ENCODE measurements at regions not wholly inside any gene's neighbourhood (a gene's known extent, or its start where the extent isn't known, plus 50 kb on each side); places are given as distances from the start of the nearest gene placed in this dataset.

DNA sequence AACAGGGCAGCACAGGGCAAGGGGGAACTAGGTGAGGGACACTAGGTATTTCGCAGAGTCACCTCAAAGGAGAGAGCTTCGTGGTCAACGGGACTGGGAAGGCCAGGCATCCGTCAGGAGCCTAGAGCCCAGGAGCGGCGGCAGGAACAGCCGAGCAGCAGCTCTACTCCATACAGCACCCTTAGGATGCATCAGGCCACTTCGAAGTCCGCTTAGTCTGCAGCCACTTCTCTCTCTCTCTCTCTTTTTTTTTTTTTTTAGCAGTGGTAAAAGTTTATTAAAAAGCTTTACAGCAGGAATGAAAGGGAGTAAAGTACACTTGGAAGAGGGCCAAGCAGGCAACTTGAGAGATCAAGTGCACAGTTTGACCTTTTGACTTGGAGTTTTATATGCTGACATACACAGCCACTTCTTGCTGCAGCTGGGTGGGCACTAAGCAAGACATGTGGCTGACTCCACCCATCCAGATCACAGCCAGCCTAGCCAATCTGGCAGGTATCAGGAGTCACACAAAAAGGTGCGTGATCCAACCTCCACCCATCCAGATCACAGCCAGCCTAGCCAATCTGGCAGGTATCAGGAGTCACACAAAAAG lies 209.7 kb upstream of the RADX start:
- TF ChIP-seq, protein P1, sequence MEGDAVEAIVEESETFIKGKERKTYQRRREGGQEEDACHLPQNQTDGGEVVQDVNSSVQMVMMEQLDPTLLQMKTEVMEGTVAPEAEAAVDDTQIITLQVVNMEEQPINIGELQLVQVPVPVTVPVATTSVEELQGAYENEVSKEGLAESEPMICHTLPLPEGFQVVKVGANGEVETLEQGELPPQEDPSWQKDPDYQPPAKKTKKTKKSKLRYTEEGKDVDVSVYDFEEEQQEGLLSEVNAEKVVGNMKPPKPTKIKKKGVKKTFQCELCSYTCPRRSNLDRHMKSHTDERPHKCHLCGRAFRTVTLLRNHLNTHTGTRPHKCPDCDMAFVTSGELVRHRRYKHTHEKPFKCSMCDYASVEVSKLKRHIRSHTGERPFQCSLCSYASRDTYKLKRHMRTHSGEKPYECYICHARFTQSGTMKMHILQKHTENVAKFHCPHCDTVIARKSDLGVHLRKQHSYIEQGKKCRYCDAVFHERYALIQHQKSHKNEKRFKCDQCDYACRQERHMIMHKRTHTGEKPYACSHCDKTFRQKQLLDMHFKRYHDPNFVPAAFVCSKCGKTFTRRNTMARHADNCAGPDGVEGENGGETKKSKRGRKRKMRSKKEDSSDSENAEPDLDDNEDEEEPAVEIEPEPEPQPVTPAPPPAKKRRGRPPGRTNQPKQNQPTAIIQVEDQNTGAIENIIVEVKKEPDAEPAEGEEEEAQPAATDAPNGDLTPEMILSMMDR (IDR thresholded peaks at IDR 0.05): no peak
- ATAC-seq (no peak), DNase-seq (no peak)
- intact Hi-C loops (cut with DNase I): no loop called here
- H3K27ac ChIP-seq: no peak overlapping the region
- H3K36me3 ChIP-seq: no peaks in the 10 kb centered on the region
- no peaks in the 10 kb centered on the region for H3K27me3 ChIP-seq (ENCODE audit: low read depth)
- no peaks in the 10 kb centered on the region for H3K4me1 ChIP-seq
- no peaks in the 10 kb centered on the region for H3K9me3 ChIP-seq
- no peak overlapping the region for H3K4me3 ChIP-seq

DNA sequence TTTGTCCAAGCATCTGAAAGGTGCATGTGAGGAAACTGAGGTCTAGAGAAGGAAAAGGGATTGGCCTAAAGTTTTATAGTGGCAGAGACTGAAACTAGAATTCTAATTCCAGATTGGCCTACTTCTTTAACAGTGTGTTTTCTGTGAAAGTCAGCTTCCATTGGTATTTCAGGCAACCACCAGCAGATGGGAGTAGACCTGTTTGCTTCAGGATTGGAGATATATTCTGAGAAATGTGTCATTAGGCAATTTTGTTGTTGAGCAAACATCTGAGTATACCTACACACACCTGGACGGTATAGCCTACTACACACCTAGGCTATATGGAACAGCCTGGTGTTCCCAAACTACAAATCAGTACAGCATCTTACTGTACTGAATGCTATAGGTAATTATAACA lies 207.3 kb upstream of the RADX start:
- TF ChIP-seq, protein P1 (IDR thresholded peaks at IDR 0.05): no peak
- H3K9me3 ChIP-seq: no peaks in the 10 kb centered on the region
- no peak overlapping the region for H3K4me3 ChIP-seq
- DNase-seq (no peak), ATAC-seq (no peak)
- H3K27ac ChIP-seq: no peak overlapping the region
- no peaks in the 10 kb centered on the region for H3K4me1 ChIP-seq
- no peaks in the 10 kb centered on the region for H3K36me3 ChIP-seq
- intact Hi-C loops (cut with DNase I): no loop called here
- no peaks in the 10 kb centered on the region for H3K27me3 ChIP-seq (ENCODE audit: low read depth)

DNA sequence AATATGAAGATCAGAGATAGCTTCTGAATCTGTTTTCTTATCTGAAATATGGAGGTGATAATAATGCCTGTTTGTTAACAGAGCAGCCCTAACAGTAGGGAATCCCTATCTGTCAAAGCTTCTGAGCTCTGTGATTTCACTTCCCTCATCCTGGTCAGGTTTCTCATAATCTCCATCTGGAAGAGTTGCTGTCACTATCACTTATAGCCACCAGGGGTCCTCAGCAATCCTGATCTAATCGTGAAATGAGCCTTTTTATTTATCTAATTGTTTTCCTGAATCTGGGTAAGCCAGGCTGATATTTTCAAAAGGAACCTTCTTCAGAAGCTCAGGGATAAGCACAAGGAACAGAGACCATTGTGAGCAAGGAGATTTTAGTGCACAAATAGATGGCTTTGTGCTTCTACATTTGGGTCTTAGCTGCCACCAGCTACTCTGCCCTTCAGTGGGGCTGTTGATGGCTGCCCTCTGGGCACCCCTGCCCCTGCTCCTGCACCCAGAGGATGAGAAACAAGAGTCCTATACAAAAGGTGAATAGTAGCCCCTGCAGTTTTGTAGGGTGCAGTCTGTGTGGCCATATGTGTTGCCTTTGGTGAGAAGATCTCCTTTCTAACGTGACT lies 196.4 kb upstream of the RADX start:
- H3K4me3 ChIP-seq: no peak overlapping the region
- intact Hi-C loops (cut with DNase I): no loop called here
- DNase-seq (no peak), ATAC-seq (peak in 1 of 2 donors; percentile 37)
- TF ChIP-seq, protein P1 (IDR thresholded peaks at IDR 0.05): peak; percentile 46
- H3K36me3 ChIP-seq: no peaks in the 10 kb centered on the region
- no peaks in the 10 kb centered on the region for H3K4me1 ChIP-seq
- no peaks in the 10 kb centered on the region for H3K9me3 ChIP-seq
- no peaks in the 10 kb centered on the region for H3K27me3 ChIP-seq (ENCODE audit: low read depth)
- no peak overlapping the region for H3K27ac ChIP-seq

DNA sequence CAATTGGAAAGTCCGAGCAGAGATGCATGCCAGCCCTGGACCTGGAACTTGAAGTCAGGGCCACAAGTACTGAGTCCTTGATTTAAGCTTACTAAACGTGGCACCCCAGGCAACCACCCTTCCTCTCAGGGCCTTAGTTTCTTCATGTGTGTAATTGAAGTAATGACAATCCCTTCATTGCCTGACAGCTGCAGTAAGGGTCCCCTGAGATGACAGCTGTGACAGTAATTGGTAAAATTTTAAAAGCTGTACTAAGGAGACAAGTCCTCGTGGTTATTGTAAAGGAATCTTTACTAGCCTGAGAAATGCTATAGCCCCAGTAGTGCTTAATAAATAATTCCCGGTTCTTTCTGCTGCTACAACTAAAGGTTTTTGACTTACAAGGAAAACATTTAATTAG lies 175.1 kb upstream of the RADX start:
- Histone ChIP-seq H3K27ac (no peak overlapping the region), H3K36me3 (no peaks in the 10 kb centered on the region), H3K27me3 (ENCODE audit: low read depth) (no peaks in the 10 kb centered on the region), H3K9me3 (no peaks in the 10 kb centered on the region), H3K4me3 (no peak overlapping the region), H3K4me1 (no peaks in the 10 kb centered on the region)
- TF ChIP-seq, protein P1 (IDR thresholded peaks at IDR 0.05): no peak
- no peak for ATAC-seq
- DNase-seq: no peak
- intact Hi-C loops (cut with DNase I): no loop called here

DNA sequence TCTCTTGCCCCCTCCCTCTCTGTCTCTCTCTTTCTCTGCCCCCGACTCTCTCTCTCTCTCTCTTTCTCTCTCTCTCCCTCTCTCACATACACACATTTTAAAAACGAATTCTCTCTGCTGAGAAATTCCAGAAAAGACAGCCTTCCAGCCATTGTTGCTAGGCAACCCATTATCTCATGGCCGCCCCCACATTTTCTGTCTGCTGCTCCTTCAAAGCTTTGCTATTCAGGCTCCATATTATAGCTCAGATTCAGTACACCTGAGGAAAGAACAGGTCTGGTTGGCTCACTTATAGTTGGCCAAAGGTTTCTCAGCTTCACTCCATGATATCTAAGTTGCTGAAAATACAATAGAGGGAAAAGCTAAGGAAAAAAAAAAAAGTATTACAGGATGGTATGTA lies 174.4 kb upstream of the RADX start:
- Histone ChIP-seq H3K4me3 (no peak overlapping the region), H3K4me1 (no peaks in the 10 kb centered on the region), H3K36me3 (no peaks in the 10 kb centered on the region), H3K9me3 (no peaks in the 10 kb centered on the region), H3K27me3 (ENCODE audit: low read depth) (no peaks in the 10 kb centered on the region), H3K27ac (no peak overlapping the region)
- intact Hi-C loops (cut with DNase I): no loop called here
- DNase-seq: no peak
- TF ChIP-seq, protein P1 (IDR thresholded peaks at IDR 0.05): no peak
- no peak for ATAC-seq

All from lower lobe of right lung (tissue), 2 donors.